WTC11 (cell line): ENCODE measurements at regions not wholly inside any gene's neighbourhood (a gene's known extent, or its start where the extent isn't known, plus 50 kb on each side); places are given as distances from the start of the nearest gene placed in this dataset.

Experiments used
- ATF1 ChIP-seq: sonication (generic); formaldehyde crosslinking; IDR thresholded peaks from 2 replicates; pipeline ENCODE4 v1.8.1; 2023; ENCODE audit warnings: mild to moderate bottlenecking, moderate library complexity, missing genetic modification reagents
- CREM ChIP-seq: sonication (generic); formaldehyde crosslinking; IDR thresholded peaks from 2 replicates; pipeline ENCODE4 v1.8.1; 2022; ENCODE audit warnings: mild to moderate bottlenecking, missing genetic modification reagents, moderate library complexity
- ELF4 ChIP-seq: sonication (generic); formaldehyde crosslinking; IDR thresholded peaks from 2 replicates; pipeline ENCODE4 v1.8.1; 2022; ENCODE audit warnings: low read depth, mild to moderate bottlenecking, moderate library complexity, missing genetic modification reagents
- FOXP1 ChIP-seq: sonication (generic); formaldehyde crosslinking; IDR thresholded peaks from 2 replicates; pipeline ENCODE4 v1.8.0; 2022; ENCODE audit warnings: missing genetic modification reagents, mild to moderate bottlenecking, moderate library complexity, borderline replicate concordance
- SMAD3 ChIP-seq: sonication (generic); formaldehyde crosslinking; IDR thresholded peaks from 2 replicates; pipeline ENCODE4 v1.8.0; 2022; ENCODE audit warnings: missing genetic modification reagents, mild to moderate bottlenecking, borderline replicate concordance
- SP1 ChIP-seq: sonication (generic); formaldehyde crosslinking; conservative IDR thresholded peaks from 2 replicates; pipeline ENCODE4 v1.8.1; 2022; ENCODE audit warnings: missing genetic modification reagents
- ZNF121 ChIP-seq: sonication (generic); formaldehyde crosslinking; IDR thresholded peaks from 2 replicates; pipeline ENCODE4 v1.8.0; 2023; ENCODE audit warnings: missing genetic modification reagents
- TF ChIP-seq, protein P1 (sequence below): sonication (generic); formaldehyde crosslinking; IDR thresholded peaks from 2 replicates; pipeline ENCODE4 v1.8.1; 2023; ENCODE audit warnings: mild to moderate bottlenecking, missing genetic modification reagents, moderate library complexity
- TF ChIP-seq, protein P2 (sequence below): fragments of 200-600 bp; IDR thresholded peaks from 2 replicates; pipeline ENCODE4 v1.8.0; 2022; ENCODE audit warnings: antibody characterized with exemption
- TF ChIP-seq, protein P3 (sequence below): fragments of 250-450 bp; sonication (Bioruptor Pico); conservative IDR thresholded peaks from 2 replicates; pipeline ENCODE4 v1.9.0; 2021; ENCODE audit warnings: mild to moderate bottlenecking
- TF ChIP-seq, protein P4 (sequence below): sonication (generic); formaldehyde crosslinking; IDR thresholded peaks from 2 replicates; pipeline ENCODE4 v1.8.1; 2023; ENCODE audit warnings: mild to moderate bottlenecking, missing genetic modification reagents
- TF ChIP-seq, protein P5 (sequence below): sonication (generic); formaldehyde crosslinking; IDR thresholded peaks from 2 replicates; pipeline ENCODE4 v1.8.0; 2022; ENCODE audit warnings: mild to moderate bottlenecking, missing genetic modification reagents
- TF ChIP-seq, protein P6 (sequence below): sonication (generic); formaldehyde crosslinking; IDR thresholded peaks from 2 replicates; pipeline ENCODE4 v1.8.0; 2022; ENCODE audit warnings: mild to moderate bottlenecking, missing genetic modification reagents

DNA sequence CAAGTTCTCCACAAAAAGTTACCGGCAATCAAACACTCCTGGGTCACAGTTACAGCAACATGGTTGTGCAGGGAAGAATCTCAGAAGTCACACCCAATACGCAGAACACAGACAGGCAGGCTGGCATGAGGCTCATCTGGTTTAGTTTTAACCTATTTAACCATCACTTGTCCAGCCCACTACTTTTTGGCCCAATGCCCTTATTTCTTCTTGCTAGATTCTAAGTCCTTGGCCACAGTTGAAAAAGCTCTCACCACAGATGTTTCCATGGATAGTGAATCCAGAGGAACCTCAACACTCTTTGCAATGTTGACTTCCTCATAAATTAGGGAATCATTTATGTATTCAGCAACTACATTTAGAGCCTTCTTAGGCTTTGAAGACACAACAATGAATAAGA is 50.7 kb upstream of the FNDC3A start:
- TF ChIP-seq SMAD3 (CRISPR knock-in tag) (no peak), ZNF121 (CRISPR knock-in tag) (no peak), SP1 (CRISPR knock-in tag) (no peak), ATF1 (CRISPR knock-in tag) (no peak), ELF4 (CRISPR knock-in tag) (no peak), FOXP1 (CRISPR knock-in tag) (no peak), CREM (no peak)
- TF ChIP-seq, protein P1, sequence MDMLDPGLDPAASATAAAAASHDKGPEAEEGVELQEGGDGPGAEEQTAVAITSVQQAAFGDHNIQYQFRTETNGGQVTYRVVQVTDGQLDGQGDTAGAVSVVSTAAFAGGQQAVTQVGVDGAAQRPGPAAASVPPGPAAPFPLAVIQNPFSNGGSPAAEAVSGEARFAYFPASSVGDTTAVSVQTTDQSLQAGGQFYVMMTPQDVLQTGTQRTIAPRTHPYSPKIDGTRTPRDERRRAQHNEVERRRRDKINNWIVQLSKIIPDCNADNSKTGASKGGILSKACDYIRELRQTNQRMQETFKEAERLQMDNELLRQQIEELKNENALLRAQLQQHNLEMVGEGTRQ: no peak
- TF ChIP-seq, protein P2, sequence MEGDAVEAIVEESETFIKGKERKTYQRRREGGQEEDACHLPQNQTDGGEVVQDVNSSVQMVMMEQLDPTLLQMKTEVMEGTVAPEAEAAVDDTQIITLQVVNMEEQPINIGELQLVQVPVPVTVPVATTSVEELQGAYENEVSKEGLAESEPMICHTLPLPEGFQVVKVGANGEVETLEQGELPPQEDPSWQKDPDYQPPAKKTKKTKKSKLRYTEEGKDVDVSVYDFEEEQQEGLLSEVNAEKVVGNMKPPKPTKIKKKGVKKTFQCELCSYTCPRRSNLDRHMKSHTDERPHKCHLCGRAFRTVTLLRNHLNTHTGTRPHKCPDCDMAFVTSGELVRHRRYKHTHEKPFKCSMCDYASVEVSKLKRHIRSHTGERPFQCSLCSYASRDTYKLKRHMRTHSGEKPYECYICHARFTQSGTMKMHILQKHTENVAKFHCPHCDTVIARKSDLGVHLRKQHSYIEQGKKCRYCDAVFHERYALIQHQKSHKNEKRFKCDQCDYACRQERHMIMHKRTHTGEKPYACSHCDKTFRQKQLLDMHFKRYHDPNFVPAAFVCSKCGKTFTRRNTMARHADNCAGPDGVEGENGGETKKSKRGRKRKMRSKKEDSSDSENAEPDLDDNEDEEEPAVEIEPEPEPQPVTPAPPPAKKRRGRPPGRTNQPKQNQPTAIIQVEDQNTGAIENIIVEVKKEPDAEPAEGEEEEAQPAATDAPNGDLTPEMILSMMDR: no peak
- TF ChIP-seq, protein P3, sequence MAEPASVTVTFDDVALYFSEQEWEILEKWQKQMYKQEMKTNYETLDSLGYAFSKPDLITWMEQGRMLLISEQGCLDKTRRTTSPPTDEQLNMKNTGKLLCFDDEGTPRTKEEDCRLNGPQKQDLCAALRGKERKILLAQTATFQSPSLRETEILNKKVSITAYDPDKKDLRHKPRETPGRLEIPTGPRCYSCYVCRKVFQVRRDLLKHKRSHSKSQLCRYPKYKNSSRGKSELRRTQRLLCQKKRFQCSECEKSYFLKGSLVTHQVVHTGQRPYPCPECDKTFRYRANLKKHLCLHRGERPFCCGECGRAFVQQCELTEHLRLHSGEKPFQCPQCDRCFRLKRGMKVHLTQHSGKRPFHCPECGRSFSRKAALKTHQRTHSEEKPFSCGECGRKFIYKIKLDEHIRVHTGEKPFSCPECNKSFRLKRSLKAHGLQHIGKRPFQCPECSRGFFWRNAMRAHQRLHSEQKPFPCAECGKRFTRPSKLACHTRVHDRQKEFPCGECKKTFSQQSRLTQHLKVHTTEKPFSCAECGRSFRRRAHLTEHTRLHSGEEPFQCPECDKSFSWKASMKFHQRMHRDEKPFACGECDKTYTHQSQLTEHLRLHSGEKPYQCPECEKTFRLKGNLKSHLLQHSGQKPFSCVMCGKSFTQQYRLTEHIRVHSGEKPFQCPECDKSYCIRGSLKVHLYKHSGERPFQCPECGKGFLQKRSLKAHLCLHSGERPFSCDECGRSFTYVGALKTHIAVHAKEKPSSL (CRISPR knock-in tag): no peak
- TF ChIP-seq, protein P4, sequence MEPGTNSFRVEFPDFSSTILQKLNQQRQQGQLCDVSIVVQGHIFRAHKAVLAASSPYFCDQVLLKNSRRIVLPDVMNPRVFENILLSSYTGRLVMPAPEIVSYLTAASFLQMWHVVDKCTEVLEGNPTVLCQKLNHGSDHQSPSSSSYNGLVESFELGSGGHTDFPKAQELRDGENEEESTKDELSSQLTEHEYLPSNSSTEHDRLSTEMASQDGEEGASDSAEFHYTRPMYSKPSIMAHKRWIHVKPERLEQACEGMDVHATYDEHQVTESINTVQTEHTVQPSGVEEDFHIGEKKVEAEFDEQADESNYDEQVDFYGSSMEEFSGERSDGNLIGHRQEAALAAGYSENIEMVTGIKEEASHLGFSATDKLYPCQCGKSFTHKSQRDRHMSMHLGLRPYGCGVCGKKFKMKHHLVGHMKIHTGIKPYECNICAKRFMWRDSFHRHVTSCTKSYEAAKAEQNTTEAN (CRISPR knock-in tag): no peak
- TF ChIP-seq, protein P5, sequence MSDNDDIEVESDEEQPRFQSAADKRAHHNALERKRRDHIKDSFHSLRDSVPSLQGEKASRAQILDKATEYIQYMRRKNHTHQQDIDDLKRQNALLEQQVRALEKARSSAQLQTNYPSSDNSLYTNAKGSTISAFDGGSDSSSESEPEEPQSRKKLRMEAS (CRISPR knock-in tag): no peak
- TF ChIP-seq, protein P6, sequence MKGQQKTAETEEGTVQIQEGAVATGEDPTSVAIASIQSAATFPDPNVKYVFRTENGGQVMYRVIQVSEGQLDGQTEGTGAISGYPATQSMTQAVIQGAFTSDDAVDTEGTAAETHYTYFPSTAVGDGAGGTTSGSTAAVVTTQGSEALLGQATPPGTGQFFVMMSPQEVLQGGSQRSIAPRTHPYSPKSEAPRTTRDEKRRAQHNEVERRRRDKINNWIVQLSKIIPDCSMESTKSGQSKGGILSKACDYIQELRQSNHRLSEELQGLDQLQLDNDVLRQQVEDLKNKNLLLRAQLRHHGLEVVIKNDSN (CRISPR knock-in tag): no peak
